Mesothelial cell of epicardium (in vitro differentiated cells): ENCODE measurements at regions not wholly inside any gene's neighbourhood (a gene's known extent, or its start where the extent isn't known, plus 50 kb on each side); places are given as distances from the start of the nearest gene placed in this dataset.

ENCODE experiments used
- DNase-seq, 2 experiments: peaks; one replicate each; pipeline ENCODE4 v3.0.0; 2021; ENCODE audit warnings: low spot score in 2 of 2; ENCODE audit not compliant: unreplicated experiment in 2 of 2
- H3K27ac Mint-ChIP-seq: 2 replicates; pipeline ENCODE4 v1.8.0; 2021; ENCODE audit warnings: mixed read lengths
- H3K27me3 Mint-ChIP-seq: 2 replicates; pipeline ENCODE4 v1.8.0; 2021; ENCODE audit warnings: low read depth, mixed read lengths
- H3K36me3 Mint-ChIP-seq: 2 replicates; pipeline ENCODE4 v1.8.0; 2021; ENCODE audit warnings: mixed read lengths
- H3K4me1 Mint-ChIP-seq: 2 replicates; pipeline ENCODE4 v1.8.0; 2021; ENCODE audit warnings: mixed read lengths
- H3K4me3 Mint-ChIP-seq: 2 replicates; pipeline ENCODE4 v1.8.0; 2021; ENCODE audit warnings: mild to moderate bottlenecking, moderate library complexity, mixed read lengths
- H3K9me3 Mint-ChIP-seq: 2 replicates; pipeline ENCODE4 v1.8.0; 2021; ENCODE audit warnings: mixed read lengths
- CTCF ChIP-seq: fragments of 200-600 bp; sonication (generic); IDR thresholded peaks from one replicate; pipeline ENCODE4 v1.5.0; 2021; ENCODE audit warnings: antibody characterized with exemption; ENCODE audit not compliant: unreplicated experiment

DNA sequence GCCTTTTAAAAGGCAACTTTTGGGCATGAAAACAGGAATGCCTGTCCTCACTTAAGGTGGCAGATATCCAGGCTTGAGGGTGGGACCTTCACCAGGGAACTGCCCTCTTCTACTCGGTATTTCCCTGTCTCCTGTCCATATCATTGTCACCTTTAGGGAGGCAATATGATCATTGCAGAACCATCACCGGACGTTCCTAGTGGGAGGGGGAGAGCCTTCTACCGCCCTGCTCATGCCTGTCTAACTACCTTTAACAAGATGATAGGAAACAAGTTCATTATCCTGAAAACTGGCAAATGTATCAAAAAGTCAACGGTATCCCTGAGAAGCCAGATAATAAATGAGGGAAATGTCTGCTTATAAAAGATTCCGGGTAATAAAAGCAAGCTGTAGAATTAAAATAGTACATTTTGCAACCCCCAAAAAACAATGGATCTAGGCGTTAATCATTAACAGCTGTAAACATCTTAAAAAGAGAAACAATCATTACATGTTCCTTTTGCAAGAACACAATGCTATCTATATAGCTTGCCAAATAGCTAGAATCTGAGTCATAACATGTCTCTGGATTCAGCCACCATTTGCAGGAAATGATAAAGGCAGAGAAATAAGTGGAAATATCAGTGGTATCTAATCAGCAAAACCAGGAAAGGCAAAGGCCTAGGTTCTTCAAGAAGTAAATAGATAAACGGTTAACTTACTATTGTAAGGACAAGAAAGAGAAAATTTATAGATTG is 852.9 kb upstream of the ADGRL4 start:
- H3K9me3 Mint-ChIP-seq: peaks cover 11% of the 10 kb centered on the region
- H3K27me3 Mint-ChIP-seq: no peaks in the 10 kb centered on the region
- TF ChIP-seq CTCF: no peak
- H3K27ac Mint-ChIP-seq: no peak overlapping the region
- no peak overlapping the region for H3K4me3 Mint-ChIP-seq
- H3K4me1 Mint-ChIP-seq: peaks cover 10% of the 10 kb centered on the region
- DNase-seq: no peak
- no peaks in the 10 kb centered on the region for H3K36me3 Mint-ChIP-seq

GRCh38 chr1:79852004-79852403 is 845.5 kb upstream of the ADGRL4 start:
- no peak for DNase-seq
- peaks cover 16% of the 10 kb centered on the region for H3K4me1 Mint-ChIP-seq
- no peaks in the 10 kb centered on the region for H3K36me3 Mint-ChIP-seq
- H3K4me3 Mint-ChIP-seq: no peak overlapping the region
- TF ChIP-seq CTCF: no peak
- no peaks in the 10 kb centered on the region for H3K27me3 Mint-ChIP-seq
- H3K27ac Mint-ChIP-seq: no peak overlapping the region
- H3K9me3 Mint-ChIP-seq: no peaks in the 10 kb centered on the region

- no peaks in the 10 kb centered on the region for H3K36me3 Mint-ChIP-seq
- peaks cover 2% of the 10 kb centered on the region for H3K9me3 Mint-ChIP-seq
- DNase-seq: no peak
- peaks cover 13% of the 10 kb centered on the region for H3K4me1 Mint-ChIP-seq
- H3K4me3 Mint-ChIP-seq: no peak overlapping the region
- H3K27ac Mint-ChIP-seq: no peak overlapping the region
- no peaks in the 10 kb centered on the region for H3K27me3 Mint-ChIP-seq
- no peak for TF ChIP-seq CTCF
Measured at GRCh38 chr1:79849388-79849787, 842.9 kb upstream of the ADGRL4 start.

DNA sequence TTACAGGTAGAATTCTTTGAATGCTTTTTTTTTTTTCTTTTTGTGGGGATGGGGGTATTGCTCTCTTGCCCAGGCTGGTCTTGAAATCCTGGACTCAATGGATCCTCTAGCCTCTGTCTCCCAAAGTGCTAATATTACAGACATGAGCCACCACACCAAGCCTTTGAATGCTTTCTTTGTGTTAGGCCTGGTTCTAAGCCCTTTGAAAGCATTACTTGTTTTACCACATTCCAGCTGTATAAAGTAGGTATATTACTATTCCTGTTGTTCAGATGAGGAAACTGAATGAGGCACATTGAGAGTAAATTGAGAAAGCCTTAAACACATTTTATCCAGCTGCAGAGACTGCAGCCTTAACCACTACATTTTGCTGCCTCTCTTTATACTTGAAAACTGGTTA is 841.8 kb upstream of the ADGRL4 start:
- no peak for TF ChIP-seq CTCF
- Mint-ChIP-seq H3K9me3 (peaks cover 5% of the 10 kb centered on the region), H3K4me1 (peaks cover 7% of the 10 kb centered on the region), H3K36me3 (no peaks in the 10 kb centered on the region), H3K27me3 (no peaks in the 10 kb centered on the region), H3K27ac (no peak overlapping the region), H3K4me3 (no peak overlapping the region)
- DNase-seq: no peak

- H3K27ac Mint-ChIP-seq: no peak overlapping the region
- H3K4me3 Mint-ChIP-seq: no peak overlapping the region
- TF ChIP-seq CTCF: no peak
- peaks cover 7% of the 10 kb centered on the region for H3K4me1 Mint-ChIP-seq
- DNase-seq: no peak
- no peaks in the 10 kb centered on the region for H3K27me3 Mint-ChIP-seq
- peaks cover 5% of the 10 kb centered on the region for H3K9me3 Mint-ChIP-seq
- no peaks in the 10 kb centered on the region for H3K36me3 Mint-ChIP-seq
Measured at GRCh38 chr1:79847700-79848099, 841.2 kb upstream of the ADGRL4 start.
